ENCODE measurements at regions not wholly inside any gene's neighbourhood (a gene's known extent, or its start where the extent isn't known, plus 50 kb on each side); places are given as distances from the start of the nearest gene placed in this dataset.

GRCh38 chr2:67038195-67038594, 358.9 kb upstream of the ETAA1 start:
- TF ChIP-seq, protein P1, sequence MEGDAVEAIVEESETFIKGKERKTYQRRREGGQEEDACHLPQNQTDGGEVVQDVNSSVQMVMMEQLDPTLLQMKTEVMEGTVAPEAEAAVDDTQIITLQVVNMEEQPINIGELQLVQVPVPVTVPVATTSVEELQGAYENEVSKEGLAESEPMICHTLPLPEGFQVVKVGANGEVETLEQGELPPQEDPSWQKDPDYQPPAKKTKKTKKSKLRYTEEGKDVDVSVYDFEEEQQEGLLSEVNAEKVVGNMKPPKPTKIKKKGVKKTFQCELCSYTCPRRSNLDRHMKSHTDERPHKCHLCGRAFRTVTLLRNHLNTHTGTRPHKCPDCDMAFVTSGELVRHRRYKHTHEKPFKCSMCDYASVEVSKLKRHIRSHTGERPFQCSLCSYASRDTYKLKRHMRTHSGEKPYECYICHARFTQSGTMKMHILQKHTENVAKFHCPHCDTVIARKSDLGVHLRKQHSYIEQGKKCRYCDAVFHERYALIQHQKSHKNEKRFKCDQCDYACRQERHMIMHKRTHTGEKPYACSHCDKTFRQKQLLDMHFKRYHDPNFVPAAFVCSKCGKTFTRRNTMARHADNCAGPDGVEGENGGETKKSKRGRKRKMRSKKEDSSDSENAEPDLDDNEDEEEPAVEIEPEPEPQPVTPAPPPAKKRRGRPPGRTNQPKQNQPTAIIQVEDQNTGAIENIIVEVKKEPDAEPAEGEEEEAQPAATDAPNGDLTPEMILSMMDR (IDR thresholded peaks at IDR 0.05; ENCODE audit: extremely low read depth in 1 of 2, insufficient read depth in 1 of 2, low read depth in 1 of 2, low read length in 2 of 2): no peak
- TF ChIP-seq POLR2AphosphoS5 (IDR thresholded peaks at IDR 0.05; ENCODE audit: insufficient read depth, low read depth, low read length) (no peak), POLR2A (IDR thresholded peaks at IDR 0.05; ENCODE audit: low read depth, low read length) (no peak), FOS (IDR thresholded peaks at IDR 0.05; ENCODE audit: borderline replicate concordance, insufficient read depth, low read length) (no peak), GATA2 (IDR thresholded peaks at IDR 0.05; ENCODE audit: insufficient read depth, insufficient read length, low read depth, low read length) (no peak), EZH2 (IDR thresholded peaks at IDR 0.05; ENCODE audit: borderline replicate concordance, low read depth, low read length, severe bottlenecking) (no peak), JUN (IDR thresholded peaks at IDR 0.05; ENCODE audit: borderline replicate concordance, insufficient read depth, insufficient read length, low read depth) (no peak)
- TF ChIP-seq, protein P2, sequence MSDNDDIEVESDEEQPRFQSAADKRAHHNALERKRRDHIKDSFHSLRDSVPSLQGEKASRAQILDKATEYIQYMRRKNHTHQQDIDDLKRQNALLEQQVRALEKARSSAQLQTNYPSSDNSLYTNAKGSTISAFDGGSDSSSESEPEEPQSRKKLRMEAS (IDR thresholded peaks at IDR 0.05; ENCODE audit: insufficient read depth, insufficient read length): no peak

All from endothelial cell of umbilical vein (primary cell).